ENCODE measurements at regions not wholly inside any gene's neighbourhood (a gene's known extent, or its start where the extent isn't known, plus 50 kb on each side); places are given as distances from the start of the nearest gene placed in this dataset.

DNA sequence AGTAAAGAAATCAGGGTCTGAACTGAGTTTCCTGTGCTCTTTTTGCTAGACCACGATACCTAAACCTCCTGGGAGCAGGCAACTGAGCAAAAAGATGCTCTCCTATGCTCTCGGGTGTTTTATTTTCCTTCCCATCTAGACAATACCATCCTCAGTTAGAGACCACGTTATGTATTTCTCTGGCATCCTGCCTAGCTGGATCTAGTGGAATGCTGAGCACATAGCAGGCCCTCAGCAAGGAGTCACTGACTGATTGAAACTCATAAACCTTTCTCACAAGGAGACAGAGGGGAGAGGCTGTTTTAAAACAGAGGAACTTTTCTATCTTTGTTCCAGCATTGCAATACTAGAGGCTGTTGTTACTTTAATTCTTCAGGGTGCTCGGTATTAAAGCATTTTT is 168.0 kb downstream of the CYYR1 start:
- TF ChIP-seq, protein P1, sequence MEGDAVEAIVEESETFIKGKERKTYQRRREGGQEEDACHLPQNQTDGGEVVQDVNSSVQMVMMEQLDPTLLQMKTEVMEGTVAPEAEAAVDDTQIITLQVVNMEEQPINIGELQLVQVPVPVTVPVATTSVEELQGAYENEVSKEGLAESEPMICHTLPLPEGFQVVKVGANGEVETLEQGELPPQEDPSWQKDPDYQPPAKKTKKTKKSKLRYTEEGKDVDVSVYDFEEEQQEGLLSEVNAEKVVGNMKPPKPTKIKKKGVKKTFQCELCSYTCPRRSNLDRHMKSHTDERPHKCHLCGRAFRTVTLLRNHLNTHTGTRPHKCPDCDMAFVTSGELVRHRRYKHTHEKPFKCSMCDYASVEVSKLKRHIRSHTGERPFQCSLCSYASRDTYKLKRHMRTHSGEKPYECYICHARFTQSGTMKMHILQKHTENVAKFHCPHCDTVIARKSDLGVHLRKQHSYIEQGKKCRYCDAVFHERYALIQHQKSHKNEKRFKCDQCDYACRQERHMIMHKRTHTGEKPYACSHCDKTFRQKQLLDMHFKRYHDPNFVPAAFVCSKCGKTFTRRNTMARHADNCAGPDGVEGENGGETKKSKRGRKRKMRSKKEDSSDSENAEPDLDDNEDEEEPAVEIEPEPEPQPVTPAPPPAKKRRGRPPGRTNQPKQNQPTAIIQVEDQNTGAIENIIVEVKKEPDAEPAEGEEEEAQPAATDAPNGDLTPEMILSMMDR (IDR thresholded peaks at IDR 0.05; ENCODE audit: insufficient read depth, low read length, poor library complexity, severe bottlenecking), result no peak
- no peak for TF ChIP-seq EZH2phosphoT487 (conservative IDR thresholded peaks at IDR 0.05; ENCODE audit: low read length)
